NOMO-1 (cell line): ENCODE measurements at regions not wholly inside any gene's neighbourhood (a gene's known extent, or its start where the extent isn't known, plus 50 kb on each side); places are given as distances from the start of the nearest gene placed in this dataset.
"Not testable (repeated sequence)": the region's sequence is repeated elsewhere in the genome, so short reads cannot be mapped to it uniquely, and the experiment has no call there.

Experiments
- DNase-seq, 2 experiments: peaks; one replicate each; lab custom pipeline; 2025; ENCODE audit not compliant: unreplicated experiment in 2 of 2; lab: John Stamatoyannopoulos, UW

DNA sequence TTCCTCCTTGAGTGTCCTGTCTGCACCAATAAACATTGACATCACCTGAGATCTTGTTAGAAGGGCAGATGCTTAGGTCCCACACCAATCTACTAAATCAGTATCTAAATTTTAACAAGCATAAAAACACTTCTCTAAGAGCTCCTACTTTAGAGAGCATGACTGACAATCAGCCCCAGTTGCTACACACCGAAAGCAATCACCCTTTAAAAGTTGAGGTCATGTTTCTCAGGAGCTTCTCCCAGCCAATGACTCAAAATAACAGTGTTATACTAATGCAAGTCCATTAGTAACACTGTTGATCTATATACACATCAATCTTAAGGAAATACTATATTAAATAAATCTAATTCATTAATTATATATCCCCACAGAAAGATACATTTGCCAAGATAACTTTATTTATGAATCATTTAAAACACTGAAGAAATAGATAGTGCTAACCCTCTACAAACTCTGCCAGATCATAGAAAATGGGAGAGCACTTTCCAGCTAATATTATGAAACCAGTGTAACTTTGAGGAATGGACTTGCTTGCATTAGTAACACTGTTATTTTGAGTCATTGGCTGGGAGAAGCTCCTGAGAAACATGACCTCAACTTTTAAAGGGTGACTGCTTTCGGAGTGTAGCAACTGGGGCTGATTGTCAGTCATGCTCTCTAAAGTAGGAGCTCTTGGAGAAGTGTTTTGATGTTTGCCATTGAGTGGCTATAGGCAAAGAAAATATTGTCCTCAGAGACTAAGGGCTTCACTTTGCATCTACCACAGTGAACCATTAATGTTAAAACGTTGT lies 109.8 kb upstream of the HDX start:
- DNase-seq: no peak

DNA sequence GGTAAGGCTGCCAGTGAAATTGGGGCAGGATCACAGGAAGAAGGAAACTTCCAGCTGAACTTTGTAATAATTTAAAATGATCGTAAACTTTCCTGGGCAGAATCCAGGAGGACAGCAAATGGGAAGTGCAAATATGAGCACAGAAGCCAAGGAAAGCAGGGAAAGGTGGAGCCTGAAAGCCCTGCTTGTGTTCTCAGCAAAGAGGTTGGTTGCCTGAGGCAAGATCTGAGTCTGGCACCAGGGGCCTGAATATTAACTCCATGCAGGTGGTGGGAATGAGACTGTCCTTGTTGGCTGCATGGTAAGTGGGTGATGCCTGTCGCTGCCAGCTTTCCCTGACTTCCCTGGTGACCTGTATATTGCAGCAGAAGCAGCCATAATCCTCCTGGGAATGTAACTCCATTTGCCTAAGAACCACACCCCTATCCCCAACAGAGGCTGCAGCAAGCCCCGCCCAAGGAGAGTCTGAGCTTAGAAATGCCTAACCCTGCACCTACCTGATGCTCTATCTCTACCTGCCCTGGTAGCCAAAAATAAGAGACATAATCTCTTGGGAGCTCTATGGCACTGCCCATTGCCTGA lies 132.0 kb upstream of the HDX start:
- DNase-seq: no peak

DNA sequence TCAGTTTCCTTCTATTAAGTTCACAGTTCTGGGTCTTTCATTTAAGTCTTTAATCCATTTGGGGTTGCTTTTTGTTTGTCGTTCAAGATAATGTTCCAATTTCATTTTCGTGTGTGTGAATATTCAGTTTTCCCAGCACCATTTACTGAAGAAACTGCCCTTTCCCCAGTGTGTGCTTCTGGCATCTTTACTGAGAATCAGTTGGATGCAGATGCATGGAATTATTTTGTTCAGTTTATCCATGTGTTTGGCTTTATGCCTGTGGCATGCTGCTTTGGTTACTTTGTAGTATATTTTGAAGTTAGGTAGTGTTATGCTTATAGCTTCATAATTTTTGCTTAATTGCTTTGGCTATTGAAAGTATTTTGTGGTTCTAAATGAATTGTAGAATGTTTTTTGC lies 163.8 kb upstream of the HDX start:
- no peak for DNase-seq

DNA sequence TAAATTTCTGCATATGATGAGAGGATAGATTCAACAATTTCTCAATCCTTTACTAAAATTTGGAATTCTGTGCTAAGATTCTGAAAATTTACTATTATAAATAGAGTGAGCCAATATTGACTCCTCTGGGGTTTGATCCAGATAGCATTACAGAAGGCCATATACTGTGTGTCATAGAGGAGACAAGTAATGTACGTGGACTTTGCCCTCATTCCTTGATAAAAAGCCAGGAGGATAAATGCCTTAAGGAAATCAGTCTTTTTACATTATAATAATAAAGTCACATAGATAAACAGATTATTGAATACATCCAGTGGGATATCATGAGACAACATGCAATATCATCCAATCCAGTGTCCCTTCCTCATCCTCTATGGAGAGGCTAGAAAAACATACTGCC lies 188.0 kb upstream of the HDX start:
- no peak for DNase-seq

DNA sequence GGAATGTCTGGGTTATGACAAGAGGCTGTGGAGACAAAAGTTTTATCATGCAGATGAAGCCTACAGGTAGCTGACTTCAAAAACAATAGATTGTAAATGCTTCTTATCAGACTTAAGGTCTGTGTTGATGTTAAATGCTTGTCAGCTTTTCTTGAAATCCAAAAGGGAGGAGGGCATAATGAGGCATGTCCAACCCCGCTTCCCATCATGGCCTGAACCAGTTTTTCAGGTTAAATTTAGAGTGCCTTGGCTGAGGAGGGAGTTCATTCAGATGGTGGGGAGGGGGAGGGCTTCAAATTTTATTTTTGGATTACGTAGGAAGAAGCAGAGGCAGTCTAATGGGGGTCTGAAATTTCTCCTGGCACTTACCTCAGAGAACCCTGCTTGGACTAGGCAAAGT lies 207.7 kb upstream of the HDX start:
- no peak for DNase-seq

DNA sequence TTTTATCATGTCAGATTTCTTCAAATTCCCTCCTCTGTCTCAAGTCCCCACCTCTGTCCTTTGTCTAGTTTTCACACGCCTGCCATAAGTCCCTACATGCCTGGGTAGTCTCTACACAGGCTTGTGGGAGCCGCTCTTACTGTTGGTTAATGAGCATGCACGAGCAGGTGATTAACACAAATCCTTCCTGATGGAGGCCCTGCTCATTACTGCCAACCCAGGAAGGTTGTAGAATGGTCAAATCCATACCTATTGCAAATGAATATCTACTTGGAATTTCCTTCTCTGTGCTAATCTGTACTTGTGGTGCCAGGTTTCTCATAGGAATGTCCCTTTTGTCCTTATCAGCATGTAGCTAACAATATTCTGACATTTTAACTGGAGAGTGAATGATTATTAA lies 208.4 kb upstream of the HDX start:
- DNase-seq: no peak

DNA sequence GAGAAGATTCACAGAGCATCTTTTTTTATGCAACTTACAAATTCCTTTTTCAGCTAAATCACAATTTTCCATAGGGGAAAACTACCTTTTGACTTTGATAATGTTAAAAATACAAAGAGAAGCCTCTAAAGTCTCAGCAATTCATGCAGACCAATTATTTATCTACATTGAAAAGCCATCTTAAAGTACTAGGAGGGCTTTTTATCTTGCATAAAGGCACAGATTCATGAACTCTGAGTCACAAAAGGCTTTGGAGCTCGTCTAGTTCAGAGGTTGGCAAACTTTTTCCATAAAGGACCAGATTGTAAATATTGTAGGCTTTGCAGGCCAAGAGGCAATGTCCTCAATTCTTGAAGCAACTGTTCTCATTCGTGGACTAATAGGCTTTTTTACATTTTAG lies 210.4 kb upstream of the HDX start:
- DNase-seq: no peak

DNA sequence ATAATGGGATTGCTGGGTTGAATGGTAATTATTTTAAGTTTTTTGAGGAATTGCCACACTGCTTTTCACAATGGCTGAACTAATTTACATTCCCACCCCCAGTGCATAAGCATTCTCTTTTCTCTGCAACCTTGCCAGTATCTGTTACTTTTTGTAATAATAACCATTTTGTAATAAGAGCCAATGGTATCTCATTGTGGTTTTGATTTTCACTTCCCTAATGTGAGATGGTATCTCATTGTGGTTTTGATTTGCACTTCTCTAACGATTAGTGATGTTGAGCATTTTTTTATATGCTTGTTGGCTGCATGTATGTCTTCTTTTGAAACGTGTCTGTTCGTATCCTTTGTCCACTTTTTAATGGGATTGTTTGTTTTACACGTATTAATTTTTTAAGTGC lies 213.1 kb upstream of the HDX start:
- DNase-seq: peak; percentile 63

DNA sequence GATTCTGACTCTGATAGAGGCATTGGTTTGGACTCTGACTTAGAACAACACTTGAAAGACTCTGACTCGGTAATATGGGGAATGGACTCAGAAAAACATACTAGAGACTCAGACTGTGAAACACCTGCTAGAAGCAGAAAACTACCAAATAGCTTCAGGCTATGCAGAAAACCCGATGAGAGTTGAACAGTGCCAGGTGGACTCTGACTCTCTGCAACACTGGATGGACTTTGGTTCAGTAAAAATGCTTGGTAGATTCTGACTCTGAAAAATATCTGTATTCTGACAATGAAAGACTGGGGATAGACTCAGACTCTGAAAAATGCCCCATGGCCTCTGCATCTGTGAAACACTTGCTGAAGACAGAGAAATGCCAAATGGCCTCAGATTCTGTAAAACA lies 215.1 kb upstream of the HDX start:
- no peak for DNase-seq

DNA sequence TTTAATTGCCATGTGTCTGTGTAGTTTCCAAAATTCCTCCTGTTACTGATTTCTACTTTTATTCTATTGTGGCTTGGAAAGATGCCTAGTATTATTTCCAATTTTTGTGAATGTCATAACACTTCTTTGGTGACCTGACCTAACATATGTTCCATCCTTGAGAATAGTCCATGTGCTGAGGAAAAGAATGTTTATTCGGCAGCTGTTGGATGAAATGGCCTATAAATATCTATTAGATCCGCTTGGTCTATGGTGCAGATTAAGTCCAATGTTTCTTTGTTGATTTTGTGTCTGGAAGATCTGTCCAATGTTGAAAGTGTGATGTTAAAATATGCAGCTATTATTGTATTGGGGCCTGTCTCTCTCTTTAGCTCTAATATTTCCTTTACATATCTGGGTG lies 219.2 kb upstream of the HDX start:
- DNase-seq: no peak

DNA sequence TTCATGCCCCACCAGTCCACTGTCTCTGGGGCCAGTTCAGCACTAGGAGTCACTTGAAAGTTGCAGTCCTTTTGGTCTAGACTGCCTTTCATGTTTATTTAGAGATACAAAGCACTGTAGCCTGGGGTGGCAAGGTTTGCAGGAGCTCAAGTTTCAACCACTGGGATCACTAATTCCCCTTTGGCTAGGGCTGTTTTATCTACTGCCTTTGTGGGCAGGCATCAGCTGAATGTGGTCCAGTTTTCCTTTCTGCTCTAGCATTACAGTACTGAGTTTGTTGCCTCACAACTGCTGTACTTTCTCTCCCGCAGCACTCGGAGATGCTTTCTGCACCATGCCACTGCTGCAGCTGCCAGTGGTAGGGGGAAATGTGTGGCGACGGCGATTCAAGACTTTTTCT lies 222.3 kb upstream of the HDX start:
- DNase-seq: no peak

DNA sequence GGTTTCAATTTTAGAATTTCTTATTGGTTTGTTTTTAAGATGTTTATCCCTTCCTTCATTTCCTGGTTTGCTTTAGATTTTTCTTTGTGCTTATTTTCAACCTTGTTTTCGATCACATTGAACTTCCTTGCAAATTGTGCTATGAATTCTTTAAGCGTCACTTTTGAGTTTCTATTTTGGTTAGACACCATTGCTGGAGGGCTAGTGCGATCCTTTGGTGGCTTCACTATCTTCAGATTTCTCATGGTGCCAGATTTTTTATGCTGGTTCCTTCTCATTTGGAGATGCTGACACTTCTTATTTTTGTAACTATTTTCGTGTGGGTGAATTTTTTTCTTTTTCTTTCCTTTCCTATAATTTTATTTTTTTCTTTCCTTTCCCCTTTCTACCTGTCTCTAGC lies 227.2 kb upstream of the HDX start:
- no peak for DNase-seq

DNA sequence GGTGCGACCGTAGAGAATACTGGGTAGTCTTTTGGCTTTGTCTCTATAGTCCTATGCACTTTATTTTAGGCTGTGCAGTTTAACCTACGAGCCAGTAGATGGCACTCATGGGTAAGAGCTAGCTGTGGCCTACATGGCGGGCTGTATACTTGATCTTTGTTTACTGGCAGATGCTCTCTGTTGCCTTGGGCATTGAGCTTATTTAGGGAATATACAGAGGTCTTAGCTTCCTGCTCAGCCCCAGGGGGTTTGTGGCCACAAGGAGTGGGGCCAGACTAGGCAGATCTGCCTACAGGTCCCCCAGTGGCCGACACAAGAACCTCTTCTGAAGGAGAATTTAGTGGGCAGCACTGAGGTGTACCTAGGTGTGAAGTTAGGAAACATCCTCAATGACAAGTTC lies 227.6 kb upstream of the HDX start:
- DNase-seq: peak; percentile 57 to 62

DNA sequence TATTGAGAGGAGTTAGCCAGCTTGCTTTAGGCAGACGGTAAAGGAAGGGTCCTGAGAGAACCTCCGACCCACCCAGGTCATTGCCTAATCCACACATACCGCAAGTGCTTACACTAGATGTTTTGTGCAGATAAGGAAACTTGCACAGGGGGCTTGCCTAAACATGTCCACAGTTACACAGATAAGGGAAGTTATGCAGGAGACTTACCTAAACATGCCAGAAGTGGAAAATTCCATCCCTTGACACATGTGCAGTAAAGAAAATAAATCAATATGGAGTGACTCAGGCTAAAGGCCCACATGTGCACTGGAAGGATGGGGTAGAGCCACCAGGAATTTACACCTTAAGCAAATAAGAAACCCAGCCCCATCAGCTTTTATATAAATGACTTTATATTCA lies 232.8 kb upstream of the HDX start:
- DNase-seq: peak; percentile 44 to 65

DNA sequence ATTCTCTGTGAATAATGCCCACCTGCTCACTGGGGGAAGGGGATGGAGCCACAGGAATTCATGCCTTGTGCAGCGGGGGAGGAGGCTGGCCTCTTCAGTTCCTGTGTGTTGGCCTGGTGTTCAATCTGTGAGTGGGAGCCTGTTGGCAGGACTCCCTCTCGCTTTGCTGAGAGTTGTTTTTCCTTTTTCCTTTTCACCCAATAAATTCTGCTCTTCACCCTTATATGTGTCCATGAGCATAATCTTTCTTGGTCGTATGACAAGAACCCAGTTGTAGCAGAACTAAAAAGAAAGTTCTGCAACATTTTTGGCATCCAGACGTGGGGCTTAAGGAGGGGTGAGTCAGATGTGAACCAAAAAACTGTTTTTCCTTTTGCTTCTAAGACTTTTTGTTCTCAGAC lies 235.2 kb upstream of the HDX start:
- no peak for DNase-seq

DNA sequence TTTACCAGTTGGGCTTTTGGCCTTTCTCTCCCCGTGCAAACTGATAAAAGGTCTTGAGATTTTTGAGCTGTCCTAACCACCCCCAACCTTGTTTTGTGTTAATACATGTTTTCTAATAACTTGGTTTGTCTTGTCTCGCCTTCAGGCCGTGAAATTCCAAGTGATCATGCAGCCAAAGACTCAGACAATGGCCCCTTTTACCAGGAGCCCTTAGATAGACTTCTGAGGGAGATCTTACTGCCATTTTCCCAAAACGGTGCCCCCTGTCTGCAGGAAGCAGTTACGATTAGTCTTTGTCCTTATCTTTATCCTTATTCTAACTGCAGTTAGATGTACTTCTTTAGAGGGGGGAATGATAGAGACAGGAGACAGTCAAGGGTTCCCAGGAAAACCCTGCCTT lies 245.3 kb upstream of the HDX start:
- DNase-seq: no peak

DNA sequence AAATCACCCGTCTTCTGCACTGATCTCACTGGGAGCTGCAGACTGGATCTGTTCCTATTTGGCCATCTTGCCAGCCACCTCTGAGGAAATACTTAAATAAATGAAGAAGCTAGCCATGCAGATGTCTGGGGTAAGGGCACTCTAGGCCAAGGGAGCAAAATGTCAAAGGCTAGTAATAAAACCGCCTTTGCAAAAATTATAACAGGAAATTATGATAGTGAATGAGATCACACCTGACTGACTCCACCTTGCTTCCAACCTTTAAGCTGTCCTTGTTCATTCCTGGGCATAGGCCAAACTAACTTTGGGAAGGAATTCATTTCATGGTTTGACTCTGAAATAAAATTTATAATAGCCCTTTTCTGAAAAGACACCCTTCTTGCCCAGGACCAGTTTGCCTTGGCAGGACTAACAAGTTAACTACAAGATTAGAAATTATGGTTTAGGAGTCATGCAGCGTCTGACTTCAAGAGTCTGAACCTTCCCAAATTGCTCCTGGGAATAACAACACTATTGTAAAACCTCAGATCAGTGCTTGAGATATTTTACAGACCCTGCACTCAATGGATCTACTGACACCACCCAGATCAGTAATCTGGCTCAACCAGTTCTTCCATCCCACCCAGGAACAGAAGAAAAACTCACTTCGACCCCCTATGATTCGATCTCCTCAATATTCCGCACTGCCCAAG lies 246.9 kb upstream of the HDX start:
- DNase-seq: no peak

DNA sequence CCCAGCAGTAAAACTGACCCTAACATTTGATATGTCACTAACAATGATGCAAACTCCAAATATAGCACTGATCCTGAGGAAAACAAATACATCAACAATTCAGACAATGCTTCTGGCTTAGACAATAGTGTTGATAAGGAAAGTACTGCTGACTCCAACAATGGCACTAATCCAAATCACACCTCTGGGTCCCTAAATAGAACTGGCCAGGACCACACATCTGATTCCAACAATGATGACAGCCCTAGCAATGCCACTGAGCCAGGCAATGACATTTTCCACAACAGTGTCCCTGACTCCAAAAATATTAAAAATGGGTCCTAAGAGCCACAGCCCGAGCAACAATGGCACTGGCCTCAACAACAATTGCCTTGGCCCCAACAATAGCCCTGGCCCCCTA lies 243.1 kb upstream of the APOOL start:
- DNase-seq: no peak

DNA sequence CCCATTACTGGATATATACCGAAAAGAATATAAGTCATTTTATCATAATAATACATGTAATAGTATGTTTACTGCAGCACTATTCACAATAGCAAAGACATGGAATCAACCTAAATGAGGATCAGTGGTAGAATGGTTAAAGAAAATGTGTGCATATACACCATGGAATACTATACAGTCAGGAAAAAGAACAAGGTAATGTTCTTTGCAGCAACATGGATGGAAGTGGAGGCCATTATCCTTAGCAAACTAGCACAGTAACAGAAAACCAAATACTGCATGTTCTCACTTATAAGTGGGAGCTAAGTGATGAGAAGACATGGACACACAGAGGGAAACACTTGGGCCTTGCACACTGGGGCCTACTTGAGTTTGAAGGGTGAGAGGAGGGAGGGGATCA lies 207.4 kb upstream of the APOOL start:
- DNase-seq: no peak

DNA sequence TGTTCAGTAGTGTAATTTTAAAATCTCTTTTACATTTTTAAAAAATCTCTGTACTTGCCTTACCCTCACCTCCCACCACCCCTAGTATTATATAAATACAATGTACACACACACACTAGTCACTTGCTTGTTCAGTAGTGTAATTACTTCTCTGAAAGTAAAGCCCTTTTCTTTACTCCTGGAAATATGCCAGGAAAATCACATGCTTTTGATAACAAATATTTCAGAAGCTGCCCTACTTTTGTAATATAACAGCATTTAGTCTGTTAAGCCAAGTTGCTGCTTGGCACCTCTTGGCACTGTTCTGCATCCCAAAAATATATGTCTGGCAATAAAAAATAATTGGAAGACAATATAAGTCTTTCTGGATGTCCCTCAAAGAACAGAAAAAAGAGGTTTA lies 172.8 kb upstream of the APOOL start:
- no peak for DNase-seq

DNA sequence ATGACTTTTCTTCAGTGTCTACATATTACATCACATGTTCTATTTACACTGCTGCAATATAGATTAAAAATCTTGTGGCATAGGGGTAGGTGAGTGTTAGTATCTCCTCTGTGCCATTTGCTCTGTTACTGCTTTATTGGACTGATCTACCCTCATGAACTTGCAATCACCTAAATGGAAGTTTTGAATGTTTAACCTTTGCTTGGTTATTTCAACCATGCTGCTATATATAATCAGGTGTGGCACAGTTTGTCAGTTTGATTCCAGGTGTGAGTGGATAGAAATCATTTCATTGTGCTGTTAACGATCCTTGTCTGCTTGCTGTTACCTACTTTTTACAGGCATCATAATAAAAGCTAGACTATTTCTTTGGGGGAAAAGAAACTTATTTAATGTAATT lies 157.1 kb upstream of the APOOL start:
- not testable (repeated sequence) for DNase-seq

DNA sequence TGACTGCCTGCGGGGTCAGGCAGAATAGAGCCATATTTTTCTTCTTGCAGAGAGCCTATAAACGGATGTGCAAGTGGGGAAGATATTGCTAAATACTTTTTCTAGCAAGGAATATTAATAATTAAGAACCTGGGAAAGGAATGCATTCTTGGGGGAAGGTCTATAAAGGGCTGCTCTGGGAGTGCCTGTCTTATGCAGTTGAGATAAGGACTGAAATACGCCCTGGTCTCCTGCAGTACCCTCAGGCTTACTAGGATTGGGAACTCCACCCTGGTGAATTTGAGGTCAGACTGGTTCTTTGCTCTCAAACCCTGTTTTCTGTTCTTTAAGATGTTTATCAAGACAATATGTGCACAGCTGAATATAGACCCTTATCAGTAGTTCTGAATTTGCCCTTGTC lies 152.5 kb upstream of the APOOL start:
- DNase-seq: not testable (repeated sequence)
